ENCODE measurements at regions not wholly inside any gene's neighbourhood (a gene's known extent, or its start where the extent isn't known, plus 50 kb on each side); places are given as distances from the start of the nearest gene placed in this dataset.

DNA sequence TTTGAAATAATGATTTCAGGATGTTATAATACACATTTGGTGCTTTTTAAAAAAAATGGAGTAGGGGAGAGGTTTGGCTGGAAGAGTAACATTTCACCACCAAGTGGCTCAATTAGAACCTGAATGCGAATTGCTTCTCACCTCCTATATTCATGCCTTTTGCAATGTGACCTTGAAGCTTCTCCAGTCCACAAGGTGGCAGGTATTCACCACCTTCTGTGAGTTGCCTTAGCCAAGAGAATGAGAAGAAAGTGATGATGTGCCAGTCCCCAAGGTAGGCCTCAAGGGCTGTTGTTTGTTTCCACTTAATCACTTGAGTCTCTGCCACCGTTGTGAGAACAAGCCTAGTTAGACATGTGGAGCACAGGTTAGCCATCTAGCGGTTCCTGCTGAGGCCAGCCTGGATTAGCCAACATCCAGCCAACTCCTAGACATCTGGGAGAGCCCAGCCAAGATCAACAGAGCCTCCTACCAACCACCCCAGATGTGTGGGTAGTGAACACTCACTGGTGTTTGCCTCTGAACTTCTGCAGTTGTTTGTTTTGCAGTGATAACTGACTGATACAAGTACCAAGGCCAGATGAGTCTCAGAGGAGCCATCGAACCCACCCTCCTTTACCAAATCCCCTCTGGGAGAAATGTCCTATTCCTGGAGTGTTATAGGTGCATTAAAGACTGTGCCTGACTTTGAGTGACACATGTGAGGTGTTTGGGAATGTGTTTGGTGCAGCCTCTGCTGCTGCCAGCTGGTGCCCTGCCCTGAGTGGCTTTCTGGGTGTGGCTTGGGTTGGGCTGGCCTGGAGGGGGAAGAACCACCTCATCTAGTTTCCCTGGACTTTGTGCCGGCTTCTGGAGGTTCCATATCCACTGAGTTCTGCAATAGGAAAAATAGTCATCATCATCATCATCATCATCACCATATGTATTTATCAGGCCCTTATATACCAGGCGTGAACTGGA, 132.5 kb upstream of the RFLNA start:
- TF ChIP-seq POLR2AphosphoS5 (IDR thresholded peaks at IDR 0.05; ENCODE audit: borderline replicate concordance, low read depth, low read length) = no peak
- TF ChIP-seq FOXP2 (optimal IDR thresholded peaks at IDR 0.05; ENCODE audit: control extremely low read depth, extremely low read length, insufficient read depth) = no peak
